IMR-90 (cell line): ENCODE measurements at regions not wholly inside any gene's neighbourhood (a gene's known extent, or its start where the extent isn't known, plus 50 kb on each side); places are given as distances from the start of the nearest gene placed in this dataset.

Experiments
- ATAC-seq: fragments of 200-7000 bp; cut with Tn5 transposase; 2 replicates; pipeline ENCODE4 v1.9.1; 2020; ENCODE audit warnings: low read depth, mild to moderate bottlenecking, moderate library complexity
- BruUV-seq: library from RNA; stranded (reverse); fragments of 400-500 nt; replicated peaks from 2 replicates; lab custom pipeline; 2021; lab: Mats Ljungman, UMichigan
- CTCF ChIA-PET: fragments of 300-600 bp; formaldehyde crosslinking; extraction: SDS; loops from one replicate; lab custom pipeline; 2021; ENCODE audit warnings: antibody characterized with exemption; lab: Yijun Ruan, JAX
- POLR2A ChIA-PET: fragments of 300-600 bp; sonication (Branson Sonifier 250); formaldehyde crosslinking; loops from one replicate; lab custom pipeline; 2022; ENCODE audit warnings: antibody characterized with exemption; ENCODE audit not compliant: unreplicated experiment; lab: Charles Lee
- DNase-seq: peaks from one replicate; pipeline ENCODE4 v3.0.0; 2013
- H2AFZ ChIP-seq: replicated peaks from 2 replicates; pipeline ENCODE3; 2013; ENCODE audit warnings: low read length, mild to moderate bottlenecking; ENCODE audit not compliant: poor library complexity
- H2AK5ac ChIP-seq: 2 replicates; pipeline ENCODE4 v1.6.1; 2013; ENCODE audit warnings: low read depth, low read length, inconsistent platforms
- H2AK9ac ChIP-seq: replicated peaks from 2 replicates; pipeline ENCODE3; 2013; ENCODE audit warnings: mild to moderate bottlenecking, low read depth, low read length, moderate library complexity; ENCODE audit not compliant: poor library complexity
- H2BK120ac ChIP-seq: 2 replicates; pipeline ENCODE4 v1.6.1; 2013; ENCODE audit warnings: low read depth, low read length, inconsistent platforms
- H2BK15ac ChIP-seq: 3 replicates; pipeline ENCODE4 v1.6.1; 2013; ENCODE audit warnings: low read depth, low read length, inconsistent platforms
- H2BK20ac ChIP-seq: 2 replicates; pipeline ENCODE4 v1.6.1; 2013; ENCODE audit warnings: low read depth, mild to moderate bottlenecking, inconsistent platforms, low read length, moderate library complexity
- H2BK5ac ChIP-seq: 2 replicates; pipeline ENCODE4 v1.6.1; 2013; ENCODE audit warnings: mild to moderate bottlenecking, low read depth, low read length, inconsistent platforms; ENCODE audit not compliant: poor library complexity, severe bottlenecking
- H3K14ac ChIP-seq: replicated peaks from 2 replicates; pipeline ENCODE4 v1.6.1; 2013; ENCODE audit warnings: low read depth, low read length, inconsistent platforms
- H3K18ac ChIP-seq: 2 replicates; pipeline ENCODE4 v1.6.1; 2013; ENCODE audit warnings: low read depth, low read length, control low read depth
- H3K23ac ChIP-seq: 2 replicates; pipeline ENCODE4 v1.6.1; 2013; ENCODE audit warnings: low read depth, low read length, inconsistent platforms
- H3K27ac ChIP-seq: 2 replicates; pipeline ENCODE4 v1.5.1; 2013; ENCODE audit warnings: mild to moderate bottlenecking, control low read depth, low read length; ENCODE audit not compliant: insufficient read depth
- H3K27me3 ChIP-seq: 2 replicates; pipeline ENCODE4 v1.6.1; 2013; ENCODE audit warnings: low read length; ENCODE audit not compliant: control insufficient read depth, insufficient read depth
- H3K36me3 ChIP-seq: 2 replicates; pipeline ENCODE4 v1.6.1; 2013; ENCODE audit warnings: low read length, mixed read lengths; ENCODE audit not compliant: control insufficient read depth, insufficient read depth
- H3K4ac ChIP-seq: 2 replicates; pipeline ENCODE4 v1.6.1; 2013; ENCODE audit warnings: low read depth, low read length, inconsistent platforms
- H3K4me1 ChIP-seq: 2 replicates; pipeline ENCODE4 v1.6.1; 2013; ENCODE audit warnings: low read length, mixed read lengths; ENCODE audit not compliant: control insufficient read depth, insufficient read depth
- H3K4me2 ChIP-seq: 2 replicates; pipeline ENCODE4 v1.6.1; 2013; ENCODE audit warnings: low read depth, mild to moderate bottlenecking, control low read depth, low read length, moderate library complexity
- H3K4me3 ChIP-seq: 2 replicates; pipeline ENCODE4 v1.5.1; 2013; ENCODE audit warnings: low read depth, mild to moderate bottlenecking, control low read depth, low read length, moderate library complexity; ENCODE audit not compliant: insufficient read depth
- H3K56ac ChIP-seq: 2 replicates; pipeline ENCODE4 v1.6.1; 2013; ENCODE audit warnings: low read length, inconsistent platforms; ENCODE audit not compliant: insufficient read depth; ENCODE audit errors: extremely low read depth
- H3K79me1 ChIP-seq, 2 experiments: 2 replicates each; pipeline ENCODE4 v1.6.1; 2013; ENCODE audit warnings: low read length in 2 of 2, inconsistent platforms in 1 of 2, low read depth in 1 of 2
- H3K9ac ChIP-seq: 2 replicates; pipeline ENCODE4 v1.6.1; 2013; ENCODE audit warnings: low read depth, low read length, control low read depth
- H3K9me1 ChIP-seq: 2 replicates; pipeline ENCODE4 v1.6.1; 2013; ENCODE audit warnings: low read length, inconsistent platforms; ENCODE audit not compliant: insufficient read depth
- H3K9me3 ChIP-seq: 2 replicates; pipeline ENCODE4 v1.6.1; 2013; ENCODE audit warnings: low read length; ENCODE audit not compliant: control insufficient read depth, insufficient read depth
- H4K20me1 ChIP-seq: 2 replicates; pipeline ENCODE4 v1.6.1; 2013; ENCODE audit warnings: low read length, inconsistent platforms; ENCODE audit not compliant: insufficient read depth
- H4K5ac ChIP-seq: 2 replicates; pipeline ENCODE4 v1.6.1; 2013; ENCODE audit warnings: mild to moderate bottlenecking, low read depth, low read length, control low read depth
- H4K8ac ChIP-seq, 2 experiments: 2 replicates each; pipeline ENCODE4 v1.6.1; 2013; ENCODE audit warnings: low read depth in 2 of 2, low read length in 2 of 2, control low read depth in 1 of 2, inconsistent platforms in 1 of 2
- H4K91ac ChIP-seq: 2 replicates; pipeline ENCODE4 v1.6.1; 2013; ENCODE audit warnings: low read depth, low read length, inconsistent platforms; ENCODE audit not compliant: insufficient read depth
- BHLHE40 ChIP-seq: fragments of 150-350 bp; IDR thresholded peaks from 2 replicates; pipeline ENCODE4 v1.6.1; 2016; ENCODE audit warnings: mild to moderate bottlenecking, low read depth, low read length
- CEBPB ChIP-seq: IDR thresholded peaks from 2 replicates; pipeline ENCODE4 v1.6.1; 2012; ENCODE audit warnings: low read depth, low read length, improper control_type of control experiment
- CHD1 ChIP-seq: IDR thresholded peaks from 2 replicates; pipeline ENCODE4 v1.6.1; 2012; ENCODE audit warnings: low read depth, low read length, improper control_type of control experiment
- FOS ChIP-seq: fragments of 150-350 bp; IDR thresholded peaks from 2 replicates; pipeline ENCODE4 v1.6.1; 2016; ENCODE audit warnings: low read depth, low read length
- MAFK ChIP-seq: IDR thresholded peaks from 2 replicates; pipeline ENCODE4 v1.6.1; 2012; ENCODE audit warnings: low read depth, low read length, improper control_type of control experiment
- MAZ ChIP-seq: IDR thresholded peaks from 2 replicates; pipeline ENCODE4 v1.6.1; 2012; ENCODE audit warnings: low read depth, mild to moderate bottlenecking, low read length, improper control_type of control experiment, moderate library complexity, borderline replicate concordance
- MXI1 ChIP-seq: IDR thresholded peaks from 2 replicates; pipeline ENCODE4 v1.6.1; 2012; ENCODE audit warnings: low read depth, mild to moderate bottlenecking, low read length, moderate library complexity, borderline replicate concordance
- NFE2L2 ChIP-seq: fragments of 150-350 bp; IDR thresholded peaks from 2 replicates; pipeline ENCODE4 v1.6.1; 2016; ENCODE audit warnings: low read depth, mild to moderate bottlenecking, low read length
- POLR2A ChIP-seq: IDR thresholded peaks from 2 replicates; pipeline ENCODE4 v1.6.1; 2012; ENCODE audit warnings: mild to moderate bottlenecking, low read depth, low read length
- RAD21 ChIP-seq: IDR thresholded peaks from 2 replicates; pipeline ENCODE4 v1.6.1; 2012; ENCODE audit warnings: low read length, improper control_type of control experiment
- RCOR1 ChIP-seq: IDR thresholded peaks from 2 replicates; pipeline ENCODE4 v1.6.1; 2012; ENCODE audit warnings: mild to moderate bottlenecking, low read length, improper control_type of control experiment; ENCODE audit not compliant: insufficient replicate concordance
- RFX5 ChIP-seq: IDR thresholded peaks from 2 replicates; pipeline ENCODE4 v1.8.0; 2012; ENCODE audit warnings: low read depth, mild to moderate bottlenecking, low read length, moderate library complexity
- SMC3 ChIP-seq: fragments of 150-350 bp; IDR thresholded peaks from 2 replicates; pipeline ENCODE4 v1.6.1; 2016; ENCODE audit warnings: low read depth, mild to moderate bottlenecking, antibody characterized with exemption, low read length, moderate library complexity
- USF2 ChIP-seq: fragments of 150-350 bp; IDR thresholded peaks from 2 replicates; pipeline ENCODE4 v1.6.1; 2017; ENCODE audit warnings: mild to moderate bottlenecking, antibody characterized with exemption, low read length, low read depth
- WGBS, 2 experiments: methylation state at CpG; one replicate each; pipeline versions ENCODE4 v1.1.5 to v1.1.7; 2013; ENCODE audit warnings: missing lambda C conversion rate in 2 of 2; ENCODE audit not compliant: insufficient read length in 1 of 2; ENCODE audit errors: extremely low coverage in 2 of 2; 5-methylcytosine and 5-hydroxymethylcytosine counted together
- dilution Hi-C: fragments of 300-500 bp; cut with HindIII; formaldehyde crosslinking; loops from one replicate; pipeline ENCODE4 v1.14.3; 2018; ENCODE audit warnings: low sequenced_read_pairs; ENCODE audit not compliant: unreplicated experiment
- in situ Hi-C: fragments of 300-500 bp; cut with MboI; formaldehyde crosslinking; loops from 3 replicates; pipeline ENCODE4 v1.14.3; 2019; ENCODE audit warnings: low sequenced_read_pairs, inconsistent platforms, mixed read lengths
- intact Hi-C: fragments of 100-400 bp; cut with micrococcal nuclease; formaldehyde crosslinking; loops from 2 replicates; pipeline ENCODE4 v1.10.0; 2022
- TF ChIP-seq, protein P1 (sequence below): fragments of 150-350 bp; IDR thresholded peaks from 2 replicates; pipeline ENCODE4 v1.6.1; 2016; ENCODE audit warnings: low read depth, mild to moderate bottlenecking, low read length, moderate library complexity, borderline replicate concordance
- TF ChIP-seq, protein P2 (sequence below): conservative IDR thresholded peaks from 2 replicates; pipeline ENCODE4 v1.5.1; 2012; ENCODE audit warnings: mild to moderate bottlenecking, low read depth, low read length, improper control_type of control experiment

GRCh38 chr2:81942876-81943275 is 1638.3 kb upstream of the LRRTM1 start:
- no peak for DNase-seq
- POLR2A ChIA-PET: no interaction called here
- in situ Hi-C loops: no loop called here
- H3K27me3 ChIP-seq: no peaks in the 10 kb centered on the region
- H3K9me3 ChIP-seq: no peaks in the 10 kb centered on the region
- H2BK20ac ChIP-seq: no peak overlapping the region
- no peak overlapping the region for H2BK120ac ChIP-seq
- no peak overlapping the region for H2AK9ac ChIP-seq
- H3K4me1 ChIP-seq: no peaks in the 10 kb centered on the region
- no peak for ATAC-seq
- no peak overlapping the region for H3K4me2 ChIP-seq
- WGBS, 2 experiments: no CpG with 5 or more reads among the region's 1 CpG
- no peak overlapping the region for H2AK5ac ChIP-seq
- H2AFZ ChIP-seq: no peak overlapping the region
- intact Hi-C loops: no loop called here
- H4K5ac ChIP-seq: no peak overlapping the region
- H3K36me3 ChIP-seq: no peaks in the 10 kb centered on the region
- H3K18ac ChIP-seq: no peak overlapping the region
- H3K56ac ChIP-seq: no peak overlapping the region
- H3K79me1 ChIP-seq: no peaks in the 10 kb centered on the region
- H4K91ac ChIP-seq: no peak overlapping the region
- no peak overlapping the region for H4K8ac ChIP-seq
- H4K20me1 ChIP-seq: no peaks in the 10 kb centered on the region
- TF ChIP-seq USF2: no peak
- TF ChIP-seq MXI1: no peak
- no peak for TF ChIP-seq BHLHE40
- TF ChIP-seq RCOR1: no peak
- no peak for TF ChIP-seq NFE2L2
- no peak for TF ChIP-seq CEBPB
- TF ChIP-seq, protein P1, sequence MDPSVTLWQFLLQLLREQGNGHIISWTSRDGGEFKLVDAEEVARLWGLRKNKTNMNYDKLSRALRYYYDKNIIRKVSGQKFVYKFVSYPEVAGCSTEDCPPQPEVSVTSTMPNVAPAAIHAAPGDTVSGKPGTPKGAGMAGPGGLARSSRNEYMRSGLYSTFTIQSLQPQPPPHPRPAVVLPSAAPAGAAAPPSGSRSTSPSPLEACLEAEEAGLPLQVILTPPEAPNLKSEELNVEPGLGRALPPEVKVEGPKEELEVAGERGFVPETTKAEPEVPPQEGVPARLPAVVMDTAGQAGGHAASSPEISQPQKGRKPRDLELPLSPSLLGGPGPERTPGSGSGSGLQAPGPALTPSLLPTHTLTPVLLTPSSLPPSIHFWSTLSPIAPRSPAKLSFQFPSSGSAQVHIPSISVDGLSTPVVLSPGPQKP: no peak
- no peak for TF ChIP-seq CHD1
- TF ChIP-seq MAFK: no peak
- no peak for TF ChIP-seq RAD21
- TF ChIP-seq, protein P2, sequence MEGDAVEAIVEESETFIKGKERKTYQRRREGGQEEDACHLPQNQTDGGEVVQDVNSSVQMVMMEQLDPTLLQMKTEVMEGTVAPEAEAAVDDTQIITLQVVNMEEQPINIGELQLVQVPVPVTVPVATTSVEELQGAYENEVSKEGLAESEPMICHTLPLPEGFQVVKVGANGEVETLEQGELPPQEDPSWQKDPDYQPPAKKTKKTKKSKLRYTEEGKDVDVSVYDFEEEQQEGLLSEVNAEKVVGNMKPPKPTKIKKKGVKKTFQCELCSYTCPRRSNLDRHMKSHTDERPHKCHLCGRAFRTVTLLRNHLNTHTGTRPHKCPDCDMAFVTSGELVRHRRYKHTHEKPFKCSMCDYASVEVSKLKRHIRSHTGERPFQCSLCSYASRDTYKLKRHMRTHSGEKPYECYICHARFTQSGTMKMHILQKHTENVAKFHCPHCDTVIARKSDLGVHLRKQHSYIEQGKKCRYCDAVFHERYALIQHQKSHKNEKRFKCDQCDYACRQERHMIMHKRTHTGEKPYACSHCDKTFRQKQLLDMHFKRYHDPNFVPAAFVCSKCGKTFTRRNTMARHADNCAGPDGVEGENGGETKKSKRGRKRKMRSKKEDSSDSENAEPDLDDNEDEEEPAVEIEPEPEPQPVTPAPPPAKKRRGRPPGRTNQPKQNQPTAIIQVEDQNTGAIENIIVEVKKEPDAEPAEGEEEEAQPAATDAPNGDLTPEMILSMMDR: no peak
- TF ChIP-seq FOS: no peak
- no peak for TF ChIP-seq SMC3
- no peak for TF ChIP-seq RFX5
- no peak for TF ChIP-seq MAZ
- TF ChIP-seq POLR2A: no peak
- no peak overlapping the region for H3K4ac ChIP-seq
- no peak overlapping the region for H3K4me3 ChIP-seq
- H3K14ac ChIP-seq: no peak overlapping the region
- H2BK15ac ChIP-seq: no peak overlapping the region
- CTCF ChIA-PET: no interaction called here
- H3K27ac ChIP-seq: no peak overlapping the region
- no TSS peak for BruUV-seq
- H3K9me1 ChIP-seq: no peaks in the 10 kb centered on the region
- no peak overlapping the region for H2BK5ac ChIP-seq
- dilution Hi-C loops: no loop called here
- H3K23ac ChIP-seq: no peak overlapping the region
- H3K9ac ChIP-seq: no peak overlapping the region
